ENCODE measurements at regions not wholly inside any gene's neighbourhood (a gene's known extent, or its start where the extent isn't known, plus 50 kb on each side); places are given as distances from the start of the nearest gene placed in this dataset.

- no peak for TF ChIP-seq POLR2A (IDR thresholded peaks at IDR 0.05)
- TF ChIP-seq CTCF (IDR thresholded peaks at IDR 0.05), result no peak
These were observed 785.1 kb downstream of the MAFB start for GRCh38 chr20:39903806-39904465.

Measured in body of pancreas (tissue), 4 donors.